HG03575 (cell line): ENCODE measurements at regions not wholly inside any gene's neighbourhood (a gene's known extent, or its start where the extent isn't known, plus 50 kb on each side); places are given as distances from the start of the nearest gene placed in this dataset.

Source experiments
- ATAC-seq: cut with Tn5 transposase; IDR thresholded peaks from one replicate; pipeline ENCODE4 v1.9.1; 2021; ENCODE audit not compliant: unreplicated experiment, insufficient number of reproducible peaks, low FRiP score; ENCODE audit errors: extremely low read depth

DNA sequence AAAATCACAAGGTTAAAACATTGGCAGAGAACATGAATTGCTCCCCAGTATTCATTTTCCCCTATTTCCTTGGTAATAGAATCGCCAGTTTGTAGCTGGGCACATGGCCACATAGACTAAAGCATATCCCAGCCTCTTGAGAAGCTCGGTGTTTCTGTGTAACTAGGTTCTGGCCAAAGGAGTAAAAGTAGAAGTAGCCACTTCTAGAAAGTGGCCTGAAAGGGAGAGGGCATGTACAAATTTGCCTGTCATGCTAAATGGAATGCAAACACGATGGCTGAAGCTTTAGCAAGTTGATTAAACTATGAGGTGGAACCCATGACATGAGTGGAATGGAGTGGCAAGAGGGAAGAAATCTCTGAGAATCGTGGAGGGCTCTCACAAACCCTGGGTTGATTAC is 173.7 kb upstream of the EGLN3 start:
- ATAC-seq, result no peak

DNA sequence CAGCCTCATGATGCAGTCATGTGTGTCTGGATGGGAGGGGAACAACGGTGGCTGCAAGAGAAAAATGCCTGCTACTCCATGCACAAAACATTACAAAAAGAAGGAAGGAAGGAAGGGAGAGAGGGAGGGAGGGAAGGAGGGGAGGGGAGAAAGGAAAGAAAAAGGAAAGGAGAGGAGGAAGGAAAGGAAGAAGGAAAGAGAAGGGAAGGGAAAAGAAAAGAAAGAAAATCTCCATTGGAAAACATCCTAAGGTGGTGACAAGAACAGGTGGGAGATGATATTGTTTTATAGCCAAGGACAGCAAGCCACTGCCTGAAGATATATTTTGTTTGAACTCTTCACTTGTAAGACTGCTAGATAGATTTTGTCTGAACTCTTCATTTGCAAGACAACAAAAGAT is 171.8 kb upstream of the EGLN3 start:
- ATAC-seq, result no peak

DNA sequence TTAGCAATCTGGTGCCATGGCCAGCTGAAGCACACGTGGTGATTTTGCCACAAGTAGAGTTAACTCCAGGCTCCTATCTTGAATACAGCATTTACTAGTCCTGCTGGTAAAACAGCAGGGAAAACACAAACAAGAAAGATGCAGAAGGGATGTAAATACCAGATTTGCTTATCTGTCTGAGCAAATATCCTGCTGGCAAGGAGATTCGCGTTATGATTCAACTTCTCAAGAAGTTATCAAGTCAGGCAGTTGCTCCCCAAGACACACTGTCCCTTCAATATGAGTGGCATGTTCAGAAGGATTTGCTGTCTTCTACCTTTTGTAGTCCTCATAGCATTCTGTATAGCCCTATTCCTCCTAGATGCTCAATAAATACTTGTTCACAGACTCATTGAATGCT is 171.2 kb upstream of the EGLN3 start:
- ATAC-seq, result no peak

DNA sequence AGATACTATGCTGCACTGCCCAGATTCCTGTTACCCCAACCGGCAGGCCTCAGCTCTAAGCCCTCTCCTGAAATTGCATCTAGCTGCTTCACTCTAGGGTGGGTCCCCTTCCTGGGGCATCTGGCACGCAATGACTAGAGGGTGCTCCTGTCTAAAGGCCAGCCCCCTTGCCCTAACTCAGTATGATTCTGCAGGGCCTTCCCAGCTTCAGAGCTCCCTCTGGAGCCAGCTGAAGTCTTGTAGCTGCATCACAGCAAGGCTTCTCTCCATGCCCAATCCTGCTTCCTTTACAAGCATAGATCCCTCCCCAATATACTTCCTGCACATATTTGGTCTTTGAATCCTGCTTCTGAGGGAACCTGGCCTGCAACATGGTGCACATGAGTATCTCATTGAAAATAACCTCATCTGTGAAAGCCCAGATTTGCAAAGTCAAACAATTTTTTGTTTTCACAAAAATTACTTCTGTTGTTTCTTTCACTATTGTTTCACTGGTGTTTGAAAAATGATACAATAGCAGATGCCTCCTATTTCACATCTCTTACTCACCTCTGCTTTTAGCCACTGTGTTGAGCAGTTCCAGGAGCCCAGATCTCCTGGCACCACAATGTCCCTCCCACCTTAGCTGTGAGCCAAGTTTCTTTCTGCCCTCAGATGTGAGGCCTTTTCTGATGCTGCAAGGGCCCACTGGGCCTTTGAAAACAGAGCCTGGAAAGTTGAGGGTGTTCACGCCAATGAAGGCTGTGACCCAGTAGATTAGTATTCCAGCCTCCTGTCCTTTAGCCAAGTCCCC is 169.5 kb upstream of the EGLN3 start:
- no peak for ATAC-seq

DNA sequence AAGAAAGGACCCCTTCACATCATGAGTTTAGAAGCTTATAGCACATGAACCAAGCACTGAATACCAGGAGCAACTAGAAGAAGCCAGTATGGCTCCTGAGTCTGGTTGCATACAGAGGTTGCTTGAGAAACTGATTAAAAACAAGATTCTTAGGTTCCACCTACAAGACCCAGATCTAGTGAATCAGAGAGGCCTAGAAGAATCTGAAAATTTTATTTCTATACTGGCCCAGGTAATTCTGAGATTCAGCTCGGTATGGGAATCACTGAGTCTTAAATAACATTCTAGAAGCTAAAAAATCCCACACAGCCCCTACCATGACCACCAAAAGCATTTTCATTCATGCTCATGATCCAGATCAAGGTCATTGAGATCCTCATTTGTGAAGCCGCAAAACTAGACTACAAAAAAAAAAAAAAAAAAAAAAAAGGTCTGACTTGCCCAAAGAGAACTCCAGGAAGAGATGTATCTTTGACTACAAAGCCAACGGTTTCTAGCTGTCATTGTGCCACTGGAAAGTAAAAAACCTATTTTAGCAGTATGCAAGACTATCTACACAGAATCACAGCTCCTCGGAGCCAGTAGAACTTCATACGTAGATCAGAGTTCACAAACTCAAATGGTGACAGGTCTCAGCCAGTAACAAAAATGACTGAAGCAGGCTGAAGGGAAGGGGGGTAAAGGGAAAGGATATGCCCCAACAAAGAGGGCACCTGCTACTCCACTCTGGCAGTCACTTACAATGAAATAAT is 168.4 kb upstream of the EGLN3 start:
- no peak for ATAC-seq

DNA sequence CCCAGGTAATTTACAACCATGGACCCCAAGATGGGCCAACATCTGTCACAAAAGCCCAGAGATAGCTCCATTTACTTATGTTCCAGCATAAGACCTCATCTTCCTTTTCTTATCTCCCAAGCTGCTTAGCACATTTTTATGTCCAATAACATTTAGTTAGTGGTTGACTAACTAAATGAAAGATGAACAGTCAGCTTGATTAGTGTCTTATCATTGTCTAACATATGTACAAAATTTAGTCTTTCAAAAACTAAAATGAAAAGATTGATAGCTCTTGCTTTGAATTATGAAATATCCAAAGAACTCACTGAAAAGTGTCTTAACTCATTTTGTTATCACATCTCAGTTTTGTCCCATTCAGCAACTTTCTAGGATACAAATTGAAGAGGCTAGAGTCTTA is 163.1 kb upstream of the EGLN3 start:
- ATAC-seq, result no peak

DNA sequence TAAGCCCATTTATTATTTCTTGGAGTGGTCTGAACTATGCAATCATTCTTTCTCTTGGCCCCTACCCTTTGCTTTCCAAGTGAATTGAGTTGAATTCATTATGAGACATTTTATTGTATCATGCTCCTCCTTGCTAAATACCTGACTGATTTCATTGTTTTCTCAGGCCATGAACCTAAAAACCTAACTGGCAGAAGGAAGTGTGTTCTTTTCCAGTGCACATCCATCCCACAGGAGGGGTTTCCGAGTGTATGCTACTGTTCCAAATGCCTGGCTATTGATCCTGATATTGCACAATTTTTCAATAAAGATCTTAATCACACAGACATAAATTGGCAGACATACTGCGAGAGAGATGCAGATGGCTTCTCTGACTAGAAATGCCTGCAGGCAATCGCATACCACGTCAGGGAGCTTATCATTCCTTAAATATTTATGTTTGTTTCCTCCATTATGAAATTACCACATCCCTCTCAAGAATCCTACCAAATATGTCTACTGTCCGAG is 162.2 kb upstream of the EGLN3 start:
- ATAC-seq, result no peak

DNA sequence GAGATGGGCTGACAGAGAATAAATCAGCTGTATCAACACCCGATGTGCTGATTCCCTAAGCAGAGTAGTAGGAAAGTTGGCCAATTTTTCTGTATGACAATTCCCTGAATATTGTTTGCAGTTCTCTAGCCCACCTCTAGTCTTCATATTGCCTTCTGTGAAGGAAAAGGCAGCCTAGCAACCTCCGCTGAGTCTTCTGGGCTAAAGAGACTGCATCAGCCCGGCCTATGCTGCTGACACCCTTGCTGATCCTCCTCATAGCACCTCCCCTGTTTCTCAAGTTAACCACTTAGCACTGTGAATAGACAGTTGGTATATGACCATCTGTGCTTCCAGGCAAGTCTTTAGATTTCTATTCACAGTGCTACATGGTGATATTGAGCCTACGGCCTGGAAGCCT is 161.1 kb upstream of the EGLN3 start:
- ATAC-seq, result no peak

DNA sequence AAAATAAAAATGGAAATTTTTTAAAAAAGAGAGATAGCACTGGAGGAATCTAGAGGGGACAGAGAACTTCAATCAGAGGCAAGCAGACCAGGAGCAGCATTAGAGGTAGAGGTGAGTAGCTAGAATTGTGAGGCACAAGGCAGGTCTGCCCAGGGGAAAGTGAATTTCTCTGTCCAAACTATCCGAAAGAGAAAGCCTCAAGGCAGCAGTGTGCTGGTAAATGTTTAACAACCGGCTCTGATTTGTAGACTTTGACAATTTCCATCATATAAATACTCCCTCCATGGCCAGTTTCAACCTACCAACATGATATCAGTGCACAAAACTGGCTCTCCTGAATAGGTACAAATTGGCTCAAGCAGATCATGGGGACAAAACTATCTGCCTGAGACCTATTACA is 160.6 kb upstream of the EGLN3 start:
- ATAC-seq, result no peak

DNA sequence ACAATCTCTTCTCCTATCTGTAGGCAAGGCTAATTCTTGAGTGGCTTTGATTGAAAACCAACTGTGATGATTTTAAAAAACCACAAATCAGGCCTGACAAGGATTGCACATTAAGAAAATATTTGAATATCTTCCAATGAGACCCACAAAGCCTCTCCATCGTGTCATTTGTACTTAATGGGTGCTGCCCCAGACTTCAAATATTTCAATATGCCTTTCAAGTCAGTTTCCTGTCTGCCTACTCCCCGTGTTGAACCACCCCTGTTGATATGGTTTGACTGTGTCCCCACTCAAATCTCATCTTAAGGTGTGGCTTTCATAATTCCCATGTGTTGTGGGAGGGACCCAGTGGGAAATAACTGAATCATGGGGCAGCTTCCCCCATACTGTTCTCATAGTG is 159.7 kb upstream of the EGLN3 start:
- no peak for ATAC-seq

DNA sequence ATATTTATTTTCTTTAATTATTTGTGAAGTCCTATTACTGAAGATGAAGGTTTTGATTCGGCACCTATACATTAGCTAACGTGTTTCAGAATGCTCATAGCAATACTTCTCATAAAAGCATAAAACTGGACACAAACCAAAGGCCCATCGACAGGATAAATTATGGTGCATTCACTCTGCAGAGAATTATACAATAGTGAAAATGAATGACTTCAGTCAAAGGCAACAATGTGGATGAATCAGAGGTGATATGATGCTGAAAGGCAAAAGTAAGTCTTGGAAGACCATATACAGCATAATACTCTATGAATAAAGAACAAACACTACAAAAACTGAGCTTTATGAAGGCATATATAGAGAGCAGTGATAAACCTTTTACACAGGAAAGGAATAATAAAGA is 156.6 kb upstream of the EGLN3 start:
- ATAC-seq, result no peak

DNA sequence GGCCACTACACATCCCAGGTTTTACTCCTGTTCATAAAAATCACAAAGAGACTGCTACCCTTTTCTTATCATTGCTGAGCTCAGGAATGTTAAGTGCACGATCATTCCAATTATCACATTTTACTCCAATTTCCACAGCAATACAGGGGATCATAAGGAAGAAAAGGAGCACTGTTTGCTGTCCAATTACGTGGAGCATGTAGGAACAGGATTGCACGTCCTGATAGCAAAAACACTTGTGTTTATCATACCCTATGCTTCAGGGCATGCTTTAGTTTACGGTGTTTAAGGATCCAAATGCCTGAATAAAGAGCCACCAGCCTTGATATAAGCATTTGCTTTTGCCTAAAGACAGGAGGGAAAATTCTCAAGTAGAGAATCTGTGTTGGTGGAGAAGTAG is 155.4 kb upstream of the EGLN3 start:
- ATAC-seq, result no peak

DNA sequence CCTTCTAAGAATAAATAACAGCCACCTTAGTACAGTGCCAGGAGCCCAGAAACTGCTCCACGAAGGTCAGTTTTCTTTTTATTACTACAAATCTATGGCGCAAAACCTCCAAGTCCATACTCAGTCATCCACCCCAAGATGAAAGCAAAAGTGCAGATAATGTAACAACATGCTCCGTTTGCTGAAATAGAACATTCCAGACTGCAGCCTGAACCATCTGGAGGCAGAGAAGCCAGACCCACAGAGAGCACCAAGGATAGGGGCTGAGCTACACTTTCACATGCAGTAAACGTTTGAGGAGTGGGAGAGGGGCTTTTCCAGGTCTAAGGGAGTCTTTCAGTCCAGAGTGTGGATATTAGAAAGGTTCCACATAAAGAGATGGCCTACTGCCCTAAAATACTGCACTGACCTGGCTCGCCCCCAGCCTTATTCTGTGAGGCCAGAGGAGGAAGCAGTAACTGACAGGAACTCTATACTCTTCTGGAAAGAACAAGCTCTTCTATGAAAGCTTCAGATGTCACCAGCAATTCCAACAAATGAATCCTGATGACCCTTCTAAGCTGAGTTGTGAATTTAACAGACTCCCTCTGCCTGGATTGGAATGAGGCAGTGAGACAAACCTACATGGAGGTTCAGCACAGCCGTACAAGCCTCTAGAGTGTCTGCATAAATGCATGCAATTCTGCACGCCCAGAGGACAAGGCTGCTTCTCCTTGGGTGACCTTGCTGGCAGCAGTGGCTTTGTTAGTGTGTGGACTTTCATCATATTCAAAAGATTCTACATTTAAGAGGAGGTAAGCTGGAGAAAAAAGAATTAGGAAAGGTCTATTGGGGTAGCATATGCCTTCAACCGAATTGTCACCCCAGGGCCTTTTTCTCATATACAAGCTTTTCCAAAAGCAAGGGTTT is 153.9 kb upstream of the EGLN3 start:
- ATAC-seq, result no peak

DNA sequence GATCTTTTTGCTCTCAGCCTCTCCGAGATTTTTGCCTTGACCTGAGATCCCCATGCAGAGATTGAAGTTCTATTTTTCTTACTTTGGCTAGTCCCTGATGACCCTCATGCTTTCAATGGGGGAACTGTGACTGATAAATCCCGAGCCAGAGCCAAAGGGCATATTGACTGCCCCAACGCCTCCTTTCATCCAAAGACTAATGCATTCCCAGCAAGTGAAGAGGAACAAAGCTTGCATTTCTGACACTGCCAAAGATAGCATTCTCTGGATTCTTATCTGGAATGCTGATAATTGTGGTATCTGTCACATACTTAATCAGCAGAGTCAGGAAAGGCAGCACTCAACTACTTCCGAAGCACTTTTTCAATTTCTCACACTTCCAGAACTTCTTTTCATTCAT is 152.3 kb upstream of the EGLN3 start:
- ATAC-seq, result no peak

DNA sequence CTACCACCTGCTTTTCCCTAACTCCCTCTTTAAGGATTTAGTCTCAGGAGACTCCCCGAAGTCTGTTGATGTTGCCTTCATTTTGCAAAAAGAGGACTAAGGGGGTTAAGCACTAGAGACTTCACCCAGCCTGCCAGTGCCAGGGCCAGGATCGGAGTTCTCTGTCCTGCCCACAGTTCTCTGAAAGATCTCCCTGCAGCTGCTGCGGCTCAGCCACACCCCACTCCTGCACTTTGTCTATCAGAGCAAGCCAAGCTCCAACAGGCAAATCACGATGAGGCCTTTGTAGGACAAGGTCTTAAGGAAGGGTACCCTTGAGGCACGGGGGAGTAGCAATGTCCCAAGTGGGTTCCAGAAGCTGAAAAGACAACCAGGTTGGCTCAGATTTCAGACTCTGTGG is 148.8 kb upstream of the EGLN3 start:
- no peak for ATAC-seq

DNA sequence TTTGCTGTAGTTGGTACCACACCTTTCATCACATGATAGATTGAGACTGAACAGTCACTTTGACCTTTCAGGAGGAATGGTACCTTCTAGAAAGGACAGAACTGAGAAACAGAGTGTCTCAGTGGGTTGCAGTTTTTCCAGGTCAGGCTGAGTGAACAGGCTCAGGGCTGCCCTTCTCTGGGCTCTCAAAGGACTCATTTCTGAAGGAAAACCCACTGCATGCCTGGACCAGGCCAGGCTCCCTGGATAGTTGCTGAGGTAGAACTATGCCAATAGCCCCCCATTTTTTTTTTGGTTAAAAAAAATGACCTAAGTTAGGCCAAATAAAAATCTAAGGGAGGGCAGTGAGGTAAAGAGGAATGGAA is 148.1 kb upstream of the EGLN3 start:
- no peak for ATAC-seq

DNA sequence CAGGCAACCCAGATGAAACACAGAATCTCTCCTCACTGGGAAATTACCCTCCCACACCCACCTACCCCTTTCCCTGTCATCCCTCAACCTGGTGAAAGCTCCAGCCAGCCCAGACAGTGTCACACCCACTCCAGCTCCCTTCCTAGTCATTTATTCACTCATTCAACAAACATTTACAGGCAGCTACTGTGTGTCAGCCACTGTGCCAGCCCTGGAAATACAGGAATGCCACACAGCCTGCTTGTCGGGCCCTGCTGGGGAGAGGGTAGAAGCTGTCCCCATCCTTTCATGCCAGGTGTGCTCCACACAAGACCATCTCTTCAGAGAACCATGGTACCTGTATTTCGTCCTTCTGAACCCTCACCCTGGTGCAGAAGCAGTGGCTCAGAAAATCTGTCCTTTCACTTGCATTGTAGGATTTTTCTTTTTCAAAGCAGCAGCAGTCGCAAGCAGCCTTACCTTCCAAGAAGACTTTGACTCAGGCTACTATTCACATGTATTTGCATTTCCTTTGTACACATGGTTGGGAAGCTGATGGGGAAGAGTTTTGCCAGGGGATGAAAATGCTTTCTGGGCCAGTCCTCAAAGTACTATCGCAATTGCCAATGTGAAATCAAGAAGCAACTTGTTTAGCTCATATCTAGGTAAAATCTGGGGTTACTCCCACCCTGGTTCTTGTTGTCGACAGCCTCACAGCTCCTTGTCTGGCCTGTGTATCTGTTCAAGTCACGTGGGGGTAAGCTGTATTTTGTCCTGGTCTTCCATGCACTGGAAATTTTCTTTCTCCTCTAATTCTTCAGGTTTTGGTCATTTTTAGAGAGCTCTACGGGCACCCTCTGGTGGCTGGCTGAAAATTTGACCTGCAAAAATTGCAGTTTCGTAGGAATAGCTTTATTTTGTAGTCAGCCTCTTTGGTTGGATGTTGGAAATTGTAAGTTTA is 147.4 kb upstream of the EGLN3 start:
- no peak for ATAC-seq

DNA sequence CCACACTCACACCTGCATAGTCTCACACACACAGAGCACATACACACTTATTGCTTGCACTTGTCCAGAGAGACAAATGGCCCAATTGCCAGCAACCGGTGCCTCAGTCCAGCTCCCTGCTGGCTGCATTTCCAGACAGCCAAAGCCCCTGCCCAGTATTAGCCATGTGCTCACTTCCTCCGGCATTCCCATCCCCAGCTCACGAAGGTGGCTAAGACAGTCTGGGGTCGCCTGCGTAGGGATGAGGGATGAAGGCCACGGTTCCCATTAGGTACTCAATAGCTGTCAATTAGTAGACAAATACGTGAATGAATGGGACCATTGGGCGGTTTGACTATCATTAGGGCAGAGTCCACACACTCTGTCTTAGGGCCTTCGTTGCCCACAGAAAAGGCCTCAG is 146.8 kb upstream of the EGLN3 start:
- ATAC-seq, result no peak

DNA sequence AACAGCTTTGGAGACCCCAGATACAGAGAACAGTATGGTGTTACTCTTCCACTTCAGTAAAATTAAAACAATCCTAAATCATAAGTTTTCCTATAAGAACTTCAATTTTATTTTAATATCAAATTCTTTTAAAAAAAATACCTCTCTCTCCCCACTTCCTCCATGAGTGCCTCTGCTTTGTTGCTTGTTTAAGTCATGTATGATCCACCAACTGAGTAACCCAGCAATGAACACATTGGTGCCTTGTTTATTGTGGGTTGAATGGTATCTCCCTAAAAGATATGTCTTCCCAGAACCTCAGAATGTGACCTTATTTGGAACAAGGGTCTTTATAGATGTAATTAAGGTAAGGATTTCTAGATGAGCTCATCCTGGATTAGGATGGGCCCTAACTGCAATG is 143.5 kb upstream of the EGLN3 start:
- no peak for ATAC-seq
